IMR-90 (cell line): ENCODE measurements at regions not wholly inside any gene's neighbourhood (a gene's known extent, or its start where the extent isn't known, plus 50 kb on each side); places are given as distances from the start of the nearest gene placed in this dataset.

Experiments
- ATAC-seq: fragments of 200-7000 bp; cut with Tn5 transposase; 2 replicates; pipeline ENCODE4 v1.9.1; 2020; ENCODE audit warnings: low read depth, mild to moderate bottlenecking, moderate library complexity
- BruUV-seq: library from RNA; stranded (reverse); fragments of 400-500 nt; replicated peaks from 2 replicates; lab custom pipeline; 2021; lab: Mats Ljungman, UMichigan
- CTCF ChIA-PET: fragments of 300-600 bp; formaldehyde crosslinking; extraction: SDS; loops from one replicate; lab custom pipeline; 2021; ENCODE audit warnings: antibody characterized with exemption; lab: Yijun Ruan, JAX
- POLR2A ChIA-PET: fragments of 300-600 bp; sonication (Branson Sonifier 250); formaldehyde crosslinking; loops from one replicate; lab custom pipeline; 2022; ENCODE audit warnings: antibody characterized with exemption; ENCODE audit not compliant: unreplicated experiment; lab: Charles Lee
- DNase-seq: peaks from one replicate; pipeline ENCODE4 v3.0.0; 2013
- H2AFZ ChIP-seq: replicated peaks from 2 replicates; pipeline ENCODE3; 2013; ENCODE audit warnings: low read length, mild to moderate bottlenecking; ENCODE audit not compliant: poor library complexity
- H2AK5ac ChIP-seq: 2 replicates; pipeline ENCODE4 v1.6.1; 2013; ENCODE audit warnings: low read depth, low read length, inconsistent platforms
- H2AK9ac ChIP-seq: replicated peaks from 2 replicates; pipeline ENCODE3; 2013; ENCODE audit warnings: mild to moderate bottlenecking, low read depth, low read length, moderate library complexity; ENCODE audit not compliant: poor library complexity
- H2BK120ac ChIP-seq: 2 replicates; pipeline ENCODE4 v1.6.1; 2013; ENCODE audit warnings: low read depth, low read length, inconsistent platforms
- H2BK15ac ChIP-seq: 3 replicates; pipeline ENCODE4 v1.6.1; 2013; ENCODE audit warnings: low read depth, low read length, inconsistent platforms
- H2BK20ac ChIP-seq: 2 replicates; pipeline ENCODE4 v1.6.1; 2013; ENCODE audit warnings: low read depth, mild to moderate bottlenecking, inconsistent platforms, low read length, moderate library complexity
- H2BK5ac ChIP-seq: 2 replicates; pipeline ENCODE4 v1.6.1; 2013; ENCODE audit warnings: mild to moderate bottlenecking, low read depth, low read length, inconsistent platforms; ENCODE audit not compliant: poor library complexity, severe bottlenecking
- H3K14ac ChIP-seq: replicated peaks from 2 replicates; pipeline ENCODE4 v1.6.1; 2013; ENCODE audit warnings: low read depth, low read length, inconsistent platforms
- H3K18ac ChIP-seq: 2 replicates; pipeline ENCODE4 v1.6.1; 2013; ENCODE audit warnings: low read depth, low read length, control low read depth
- H3K23ac ChIP-seq: 2 replicates; pipeline ENCODE4 v1.6.1; 2013; ENCODE audit warnings: low read depth, low read length, inconsistent platforms
- H3K27ac ChIP-seq: 2 replicates; pipeline ENCODE4 v1.5.1; 2013; ENCODE audit warnings: mild to moderate bottlenecking, control low read depth, low read length; ENCODE audit not compliant: insufficient read depth
- H3K27me3 ChIP-seq: 2 replicates; pipeline ENCODE4 v1.6.1; 2013; ENCODE audit warnings: low read length; ENCODE audit not compliant: control insufficient read depth, insufficient read depth
- H3K36me3 ChIP-seq: 2 replicates; pipeline ENCODE4 v1.6.1; 2013; ENCODE audit warnings: low read length, mixed read lengths; ENCODE audit not compliant: control insufficient read depth, insufficient read depth
- H3K4ac ChIP-seq: 2 replicates; pipeline ENCODE4 v1.6.1; 2013; ENCODE audit warnings: low read depth, low read length, inconsistent platforms
- H3K4me1 ChIP-seq: 2 replicates; pipeline ENCODE4 v1.6.1; 2013; ENCODE audit warnings: low read length, mixed read lengths; ENCODE audit not compliant: control insufficient read depth, insufficient read depth
- H3K4me2 ChIP-seq: 2 replicates; pipeline ENCODE4 v1.6.1; 2013; ENCODE audit warnings: low read depth, mild to moderate bottlenecking, control low read depth, low read length, moderate library complexity
- H3K4me3 ChIP-seq: 2 replicates; pipeline ENCODE4 v1.5.1; 2013; ENCODE audit warnings: low read depth, mild to moderate bottlenecking, control low read depth, low read length, moderate library complexity; ENCODE audit not compliant: insufficient read depth
- H3K56ac ChIP-seq: 2 replicates; pipeline ENCODE4 v1.6.1; 2013; ENCODE audit warnings: low read length, inconsistent platforms; ENCODE audit not compliant: insufficient read depth; ENCODE audit errors: extremely low read depth
- H3K79me1 ChIP-seq, 2 experiments: 2 replicates each; pipeline ENCODE4 v1.6.1; 2013; ENCODE audit warnings: low read length in 2 of 2, inconsistent platforms in 1 of 2, low read depth in 1 of 2
- H3K9ac ChIP-seq: 2 replicates; pipeline ENCODE4 v1.6.1; 2013; ENCODE audit warnings: low read depth, low read length, control low read depth
- H3K9me1 ChIP-seq: 2 replicates; pipeline ENCODE4 v1.6.1; 2013; ENCODE audit warnings: low read length, inconsistent platforms; ENCODE audit not compliant: insufficient read depth
- H3K9me3 ChIP-seq: 2 replicates; pipeline ENCODE4 v1.6.1; 2013; ENCODE audit warnings: low read length; ENCODE audit not compliant: control insufficient read depth, insufficient read depth
- H4K20me1 ChIP-seq: 2 replicates; pipeline ENCODE4 v1.6.1; 2013; ENCODE audit warnings: low read length, inconsistent platforms; ENCODE audit not compliant: insufficient read depth
- H4K5ac ChIP-seq: 2 replicates; pipeline ENCODE4 v1.6.1; 2013; ENCODE audit warnings: mild to moderate bottlenecking, low read depth, low read length, control low read depth
- H4K8ac ChIP-seq, 2 experiments: 2 replicates each; pipeline ENCODE4 v1.6.1; 2013; ENCODE audit warnings: low read depth in 2 of 2, low read length in 2 of 2, control low read depth in 1 of 2, inconsistent platforms in 1 of 2
- H4K91ac ChIP-seq: 2 replicates; pipeline ENCODE4 v1.6.1; 2013; ENCODE audit warnings: low read depth, low read length, inconsistent platforms; ENCODE audit not compliant: insufficient read depth
- FOS ChIP-seq: fragments of 150-350 bp; IDR thresholded peaks from 2 replicates; pipeline ENCODE4 v1.6.1; 2016; ENCODE audit warnings: low read depth, low read length
- RFX5 ChIP-seq: IDR thresholded peaks from 2 replicates; pipeline ENCODE4 v1.8.0; 2012; ENCODE audit warnings: low read depth, mild to moderate bottlenecking, low read length, moderate library complexity
- WGBS, 2 experiments: methylation state at CpG; one replicate each; pipeline versions ENCODE4 v1.1.5 to v1.1.7; 2013; ENCODE audit warnings: missing lambda C conversion rate in 2 of 2; ENCODE audit not compliant: insufficient read length in 1 of 2; ENCODE audit errors: extremely low coverage in 2 of 2; 5-methylcytosine and 5-hydroxymethylcytosine counted together
- dilution Hi-C: fragments of 300-500 bp; cut with HindIII; formaldehyde crosslinking; loops from one replicate; pipeline ENCODE4 v1.14.3; 2018; ENCODE audit warnings: low sequenced_read_pairs; ENCODE audit not compliant: unreplicated experiment
- in situ Hi-C: fragments of 300-500 bp; cut with MboI; formaldehyde crosslinking; loops from 3 replicates; pipeline ENCODE4 v1.14.3; 2019; ENCODE audit warnings: low sequenced_read_pairs, inconsistent platforms, mixed read lengths
- intact Hi-C: fragments of 100-400 bp; cut with micrococcal nuclease; formaldehyde crosslinking; loops from 2 replicates; pipeline ENCODE4 v1.10.0; 2022

DNA sequence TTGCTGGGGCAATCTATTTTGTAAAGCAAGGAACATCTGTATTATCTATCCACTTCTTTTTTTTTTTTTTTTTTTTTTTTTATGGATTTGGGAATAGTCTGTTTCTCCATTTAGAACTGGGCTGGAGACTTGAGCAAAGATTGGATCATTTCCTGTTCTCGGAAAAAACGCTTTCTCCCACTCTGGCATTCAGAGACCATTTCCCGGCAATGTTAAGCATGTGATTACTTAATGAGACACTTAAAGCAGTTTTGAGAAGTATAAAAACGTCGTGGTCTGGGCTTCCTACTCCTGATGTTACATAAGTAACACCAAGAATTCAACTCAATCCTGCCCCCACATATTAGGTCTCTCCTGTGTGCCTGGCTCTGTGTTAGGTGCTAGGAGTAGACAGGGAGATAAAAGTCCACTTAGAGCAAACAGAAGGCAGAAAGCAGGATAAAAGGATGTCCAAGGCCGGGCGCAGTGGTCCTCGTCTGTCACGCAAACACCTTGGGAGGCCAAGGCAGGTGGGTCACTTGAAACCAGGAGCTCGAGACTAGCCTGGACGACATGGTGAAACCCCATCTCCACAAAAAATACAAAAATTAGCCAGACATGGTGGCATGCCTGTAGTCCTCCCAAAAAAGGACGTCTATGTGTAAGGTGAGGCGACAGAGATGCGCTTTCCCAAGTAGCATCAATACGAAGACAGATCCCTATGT, 152.1 kb upstream of the GSC start:
- no peak overlapping the region for H4K91ac ChIP-seq
- in situ Hi-C loops (no loop called here), intact Hi-C loops (no loop called here), dilution Hi-C loops (no loop called here)
- POLR2A ChIA-PET, result no interaction called here
- H3K56ac ChIP-seq, result no peak overlapping the region
- H4K5ac ChIP-seq, result no peak overlapping the region
- H3K4me1 ChIP-seq, result no peaks in the 10 kb centered on the region
- no peak overlapping the region for H3K18ac ChIP-seq
- no peaks in the 10 kb centered on the region for H4K20me1 ChIP-seq
- CTCF ChIA-PET, result interaction anchor here (0.7 kb wide), 1 partner anchor 93 kb away, joined by 3 read pairs; no protein-coding TSS in a partner anchor
- no peak for DNase-seq
- H2AK5ac ChIP-seq, result no peak overlapping the region
- H3K4me3 ChIP-seq, result no peak overlapping the region
- no TSS peak for BruUV-seq
- no peak for TF ChIP-seq FOS
- no peak for TF ChIP-seq RFX5
- no peak overlapping the region for H3K4ac ChIP-seq
- no peaks in the 10 kb centered on the region for H3K9me1 ChIP-seq
- no peaks in the 10 kb centered on the region for H3K79me1 ChIP-seq
- H2AK9ac ChIP-seq, result no peak overlapping the region
- H2BK5ac ChIP-seq, result no peak overlapping the region
- H3K36me3 ChIP-seq, result no peaks in the 10 kb centered on the region
- no peak overlapping the region for H2AFZ ChIP-seq
- no CpG with 5 or more reads among the region's 15 CpGs for WGBS, 2 experiments
- no peak overlapping the region for H3K9ac ChIP-seq
- no peak overlapping the region for H2BK120ac ChIP-seq
- H2BK15ac ChIP-seq, result no peak overlapping the region
- H3K27me3 ChIP-seq, result no peaks in the 10 kb centered on the region
- peaks cover 15% of the 10 kb centered on the region for H3K9me3 ChIP-seq
- no peak overlapping the region for H3K27ac ChIP-seq
- no peak overlapping the region for H3K4me2 ChIP-seq
- ATAC-seq, result no peak
- H3K23ac ChIP-seq, result no peak overlapping the region
- H2BK20ac ChIP-seq, result no peak overlapping the region
- no peak overlapping the region for H4K8ac ChIP-seq
- no peak overlapping the region for H3K14ac ChIP-seq
